GM12865 (cell line): ENCODE measurements at regions not wholly inside any gene's neighbourhood (a gene's known extent, or its start where the extent isn't known, plus 50 kb on each side); places are given as distances from the start of the nearest gene placed in this dataset.

ENCODE experiments used
- DNase-seq: peaks from one replicate; pipeline ENCODE4 v3.0.0; 2010; ENCODE audit warnings: low read depth
- H3K4me3 ChIP-seq: 2 replicates; pipeline ENCODE4 v1.5.1; 2011; ENCODE audit warnings: mild to moderate bottlenecking, low read depth, low read length, control low read depth
- CTCF ChIP-seq: IDR thresholded peaks from 2 replicates; pipeline ENCODE4 v1.5.1; 2011; ENCODE audit warnings: low read length, control low read depth, low read depth, inconsistent platforms; ENCODE audit not compliant: insufficient read depth; ENCODE audit errors: missing control alignments

- no peak for DNase-seq
- no peak for TF ChIP-seq CTCF
- H3K4me3 ChIP-seq, result peak overlapping the region; percentile 20; the same call in 1 of the 2 replicates
These were observed 1653.6 kb upstream of the TENM3 start for GRCh38 chr4:180589575-180589974.

- H3K4me3 ChIP-seq, result no peak overlapping the region
- TF ChIP-seq CTCF, result no peak
- no peak for DNase-seq
These were observed 1646.2 kb upstream of the TENM3 start for GRCh38 chr4:180596888-180597483.

GRCh38 chr4:180598281-180598680, 1644.9 kb upstream of the TENM3 start:
- peak; percentile 11 for DNase-seq
- TF ChIP-seq CTCF, result no peak
- no peak overlapping the region for H3K4me3 ChIP-seq

GRCh38 chr4:180603791-180604190, 1639.4 kb upstream of the TENM3 start:
- no peak for DNase-seq
- H3K4me3 ChIP-seq, result no peak overlapping the region
- TF ChIP-seq CTCF, result no peak

GRCh38 chr4:180610324-180610723, 1632.9 kb upstream of the TENM3 start:
- TF ChIP-seq CTCF, result no peak
- H3K4me3 ChIP-seq, result no peak overlapping the region
- peak; percentile 41 for DNase-seq

GRCh38 chr4:180615746-180616145, 1627.5 kb upstream of the TENM3 start:
- TF ChIP-seq CTCF, result no peak
- no peak for DNase-seq
- no peak overlapping the region for H3K4me3 ChIP-seq

GRCh38 chr4:180617196-180617595, 1626.0 kb upstream of the TENM3 start:
- H3K4me3 ChIP-seq, result no peak overlapping the region
- DNase-seq, result no peak
- no peak for TF ChIP-seq CTCF
